GM19023 (cell line): ENCODE measurements at regions not wholly inside any gene's neighbourhood (a gene's known extent, or its start where the extent isn't known, plus 50 kb on each side); places are given as distances from the start of the nearest gene placed in this dataset.

Experiments
- ATAC-seq: cut with Tn5 transposase; IDR thresholded peaks from one replicate; pipeline ENCODE4 v1.9.1; 2021; ENCODE audit warnings: mild to moderate bottlenecking, moderate library complexity; ENCODE audit not compliant: unreplicated experiment

DNA sequence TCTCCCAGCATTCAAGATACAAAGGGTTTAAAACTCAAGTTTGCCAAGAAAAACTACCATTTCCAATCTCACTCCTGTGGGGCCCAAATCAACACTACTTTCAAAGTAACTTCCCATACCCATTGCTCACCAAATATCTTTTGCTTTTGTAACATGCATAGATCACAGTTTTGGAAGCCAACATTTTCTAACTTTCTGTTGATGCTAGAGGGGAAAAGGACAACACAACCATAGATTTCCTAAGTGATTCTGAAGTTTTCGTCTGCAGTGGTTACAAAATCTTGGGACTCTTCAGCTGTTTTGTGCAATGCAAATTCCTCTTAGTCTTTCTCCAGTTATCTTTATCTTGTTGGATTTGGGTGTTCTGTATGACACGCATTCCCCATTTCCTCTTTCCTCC lies 94.1 kb upstream of the PAPPA start:
- no peak for ATAC-seq

DNA sequence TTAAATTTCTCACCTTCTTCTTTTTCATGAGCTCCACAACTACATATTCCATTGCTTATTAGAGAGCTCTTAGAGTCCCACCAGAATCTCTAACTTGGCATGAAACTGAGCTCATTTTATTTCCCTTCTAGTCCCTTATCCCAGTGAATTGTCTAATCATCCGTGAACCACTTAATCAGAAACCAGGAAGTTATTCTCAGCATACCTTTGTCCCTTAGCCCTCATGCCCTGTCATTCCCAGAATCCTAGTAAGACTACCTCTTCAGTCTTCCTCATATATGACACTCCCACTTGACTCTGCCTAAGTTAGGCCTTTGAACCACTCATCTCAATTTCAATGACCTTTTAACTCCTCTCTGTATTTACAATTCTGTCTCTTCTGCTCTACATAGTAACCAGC lies 93.0 kb upstream of the PAPPA start:
- no peak for ATAC-seq

DNA sequence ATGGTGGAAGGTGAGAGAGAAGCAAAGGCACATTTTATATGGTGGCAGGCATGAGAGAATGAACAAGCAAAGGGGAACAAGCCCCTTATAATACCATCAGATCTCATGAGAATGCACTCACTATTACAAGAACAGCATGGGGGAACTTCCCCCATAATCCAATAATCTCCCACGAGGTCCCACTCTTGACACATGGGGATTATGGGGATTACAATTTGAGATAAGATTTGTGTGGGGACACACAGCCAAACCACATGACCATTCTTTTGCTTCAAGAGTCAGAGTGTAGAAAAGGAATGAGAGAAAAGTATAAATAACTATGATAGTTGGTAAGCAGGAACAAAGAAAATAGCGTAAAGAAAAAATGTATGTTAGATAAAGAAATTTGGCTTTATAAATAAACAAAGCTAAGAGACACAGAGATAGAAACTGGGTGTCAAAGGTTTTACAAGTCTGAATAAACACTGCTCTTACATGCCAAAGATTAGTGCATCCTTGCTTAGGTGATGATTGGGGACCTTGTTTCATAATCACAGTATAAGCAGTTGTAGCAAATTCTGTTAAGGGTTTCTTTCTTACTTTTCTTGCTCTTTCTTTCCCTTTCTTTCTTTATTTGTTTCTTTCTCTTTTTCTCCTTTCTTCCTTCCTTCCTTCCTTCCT lies 91.9 kb upstream of the PAPPA start:
- ATAC-seq, result no peak

DNA sequence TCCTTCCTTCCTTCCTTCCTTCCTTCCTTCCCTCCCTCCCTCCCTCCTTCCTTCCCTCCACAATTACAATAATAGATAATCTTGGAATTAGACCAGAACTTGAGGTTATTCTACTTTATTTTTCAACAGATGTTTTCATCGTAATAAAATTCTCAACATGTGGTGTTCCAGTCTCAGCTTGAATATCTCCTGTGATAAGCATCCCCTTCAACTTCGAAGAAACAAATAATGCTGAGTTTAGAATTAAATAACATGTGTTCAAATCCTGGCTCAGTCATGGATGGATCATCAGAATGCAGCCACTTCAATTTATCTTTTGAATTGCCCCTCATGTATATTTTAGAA lies 91.4 kb upstream of the PAPPA start:
- no peak for ATAC-seq

DNA sequence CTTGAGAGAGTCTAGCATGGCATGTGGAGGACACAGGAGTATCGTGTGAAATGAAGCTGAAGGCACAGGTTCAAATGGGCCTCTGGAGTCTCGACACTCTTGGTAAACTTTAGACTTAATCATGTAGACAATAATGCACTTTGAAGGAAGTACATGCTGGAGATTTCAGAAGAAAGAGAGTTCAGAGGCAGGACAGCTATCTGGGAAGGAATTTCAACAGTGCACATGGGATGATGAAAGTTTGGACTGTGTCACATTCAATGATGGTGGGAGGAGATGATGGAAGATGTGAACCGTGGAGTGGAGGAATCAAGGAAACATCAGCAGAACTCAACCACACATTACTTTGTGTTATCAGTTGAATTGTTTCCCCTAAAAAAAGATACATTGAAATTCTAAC lies 88.6 kb upstream of the PAPPA start:
- ATAC-seq, result no peak

DNA sequence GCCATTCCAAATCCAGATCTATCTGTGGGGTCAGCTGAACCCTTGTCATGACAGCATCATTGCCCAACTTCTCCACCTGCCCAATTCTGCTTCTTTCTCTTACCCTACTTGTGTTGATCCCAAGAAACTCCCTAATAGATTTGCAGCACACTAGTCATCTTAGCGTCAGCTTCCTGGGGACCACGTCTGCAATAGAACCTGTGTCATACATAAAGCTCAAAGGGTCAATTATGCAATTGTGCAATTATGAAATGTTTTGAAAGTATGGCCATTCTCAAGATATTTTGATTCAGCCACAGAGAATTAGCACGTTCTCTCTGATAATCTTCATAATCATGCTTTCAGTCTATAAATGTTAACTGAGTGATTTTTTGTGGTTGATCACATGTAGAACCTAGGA lies 87.4 kb upstream of the PAPPA start:
- no peak for ATAC-seq

DNA sequence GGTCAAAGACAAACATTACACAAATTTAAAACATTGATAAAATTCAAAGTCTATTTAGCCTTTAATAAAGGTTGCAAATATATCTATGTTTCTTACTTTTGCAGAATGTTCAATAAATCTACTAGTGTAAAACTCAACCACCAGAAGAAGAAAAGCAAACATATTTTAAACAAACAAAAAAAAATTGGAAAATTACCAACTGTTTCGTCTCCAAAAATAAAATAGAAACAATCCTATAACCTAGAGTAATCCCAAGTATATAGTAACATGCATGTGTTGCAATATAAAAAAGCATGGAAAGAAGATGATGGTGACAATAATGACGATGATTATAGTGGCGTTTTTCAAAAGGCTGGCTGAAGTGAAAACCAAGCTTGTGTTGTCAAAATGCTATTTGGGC lies 86.0 kb upstream of the PAPPA start:
- no peak for ATAC-seq

DNA sequence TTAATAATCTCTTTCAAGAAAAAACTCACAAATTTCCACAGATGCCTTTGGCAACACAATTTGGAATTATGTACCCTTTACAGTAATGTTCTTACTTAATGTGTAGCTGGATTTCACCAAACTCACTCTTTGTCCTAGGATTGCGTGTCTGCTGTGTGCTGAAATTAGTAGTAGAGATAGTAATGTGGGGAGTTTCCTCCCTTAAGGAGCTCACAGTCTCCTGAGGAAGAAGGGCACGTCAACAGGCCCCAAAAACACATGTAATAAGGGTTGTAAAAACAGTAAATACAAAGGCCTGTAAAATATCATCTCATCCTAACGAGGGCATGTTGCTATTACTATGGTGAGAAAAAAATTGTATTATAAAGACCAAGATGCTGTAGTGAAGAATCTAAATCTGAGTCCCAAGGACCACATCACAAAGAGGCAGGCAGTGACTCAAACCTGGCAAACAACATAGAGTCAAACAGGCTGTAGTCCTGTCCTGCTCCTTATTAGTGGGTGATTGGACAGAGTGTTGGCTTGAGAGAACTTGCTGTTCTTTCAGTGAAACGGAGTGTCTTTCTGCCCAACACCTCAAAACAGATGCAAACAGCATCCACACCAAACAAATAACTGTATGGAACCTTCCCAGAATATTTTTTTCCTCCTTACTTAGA lies 83.2 kb upstream of the PAPPA start:
- ATAC-seq, result no peak

DNA sequence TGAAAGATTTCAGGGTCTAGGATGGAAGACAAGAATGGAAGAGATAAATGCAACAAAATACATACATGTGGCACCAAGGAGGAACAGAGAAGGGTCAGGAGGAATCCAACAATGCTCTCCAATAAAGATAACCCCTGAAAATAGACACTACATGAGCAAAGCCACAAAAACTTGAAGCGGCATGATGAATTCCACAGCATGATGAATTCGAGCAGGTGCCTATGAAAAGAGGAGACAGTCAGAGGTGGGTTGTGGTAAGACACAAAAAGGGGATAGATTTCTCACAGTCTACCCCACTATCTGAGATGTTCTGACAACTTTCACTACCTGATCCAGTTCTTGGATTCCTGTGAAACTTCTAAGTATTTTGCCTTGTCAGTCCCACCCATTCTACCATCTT lies 81.5 kb upstream of the PAPPA start:
- ATAC-seq, result no peak

DNA sequence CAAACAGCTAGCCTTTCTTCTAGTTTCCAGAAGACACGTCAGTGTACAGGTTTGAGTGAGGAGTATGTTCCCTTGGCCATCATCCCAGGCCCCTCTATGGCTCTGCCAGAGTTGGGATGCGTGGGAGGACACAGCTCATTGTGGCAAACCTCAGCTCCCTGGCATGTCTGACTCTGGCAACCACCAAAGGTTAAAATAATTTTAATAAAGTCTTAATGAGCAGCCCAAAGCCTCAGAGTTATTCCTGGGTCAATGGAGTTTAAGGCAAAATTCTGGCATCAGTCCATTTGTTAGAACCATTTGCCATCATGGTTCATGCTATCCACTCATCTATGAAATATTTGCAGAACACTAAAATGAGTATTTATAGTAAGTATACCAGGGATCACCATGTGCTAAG lies 79.8 kb upstream of the PAPPA start:
- no peak for ATAC-seq

DNA sequence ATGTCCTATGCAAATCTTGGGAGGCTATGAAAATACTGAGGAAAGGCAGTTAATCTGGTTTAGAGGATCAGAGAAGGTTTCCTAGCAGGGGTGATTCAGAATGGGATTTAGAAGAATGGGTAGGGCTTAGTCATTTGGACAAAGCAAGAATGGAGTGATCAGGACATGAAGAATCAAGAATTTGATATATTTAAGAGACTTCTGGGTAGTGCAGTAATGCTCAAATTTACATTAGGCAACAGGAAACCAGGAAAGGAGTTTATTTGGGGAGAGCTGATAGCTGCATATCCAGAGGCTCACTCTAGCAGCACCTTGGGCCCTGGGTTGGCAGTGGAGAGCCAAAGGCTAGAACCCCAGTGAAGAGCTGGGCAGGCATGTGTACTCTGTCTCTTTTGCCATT lies 78.9 kb upstream of the PAPPA start:
- no peak for ATAC-seq

DNA sequence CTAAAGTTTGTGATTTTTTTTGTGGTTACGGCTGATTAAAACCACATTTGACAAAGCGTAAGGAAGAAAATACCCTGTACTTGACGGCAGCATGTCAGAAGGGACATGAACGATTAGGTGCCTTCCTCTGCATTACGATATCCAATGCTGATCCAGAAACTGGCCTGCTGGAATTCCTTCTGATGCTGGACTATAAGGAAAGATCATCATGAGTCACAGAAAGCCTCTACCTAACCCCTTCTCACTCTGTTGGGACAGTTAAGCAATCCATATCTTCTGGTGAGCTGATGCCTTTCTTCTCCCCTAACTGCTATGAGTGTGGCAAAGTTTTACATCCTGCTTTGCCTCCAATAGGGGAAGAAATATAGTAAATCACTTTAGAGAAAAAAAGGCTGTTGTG lies 78.4 kb upstream of the PAPPA start:
- no peak for ATAC-seq

DNA sequence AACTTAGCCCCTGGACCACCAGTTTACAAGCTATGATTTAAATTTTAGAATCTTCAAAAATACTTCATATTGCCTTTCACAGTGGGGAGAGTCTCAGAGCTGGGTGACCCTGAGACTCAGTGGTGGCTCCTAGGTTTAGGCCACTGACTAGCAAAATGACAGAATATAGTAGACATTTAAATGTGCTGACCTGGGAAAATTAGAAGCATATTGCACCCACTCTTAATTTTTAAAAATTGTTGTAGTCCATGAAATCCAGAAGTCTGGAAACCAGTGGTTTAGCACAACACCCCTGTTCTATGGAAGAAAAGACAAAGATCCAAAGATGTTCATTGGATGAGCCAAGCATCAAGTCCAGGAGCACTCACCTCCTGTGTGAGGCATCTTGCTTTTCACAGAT lies 75.0 kb upstream of the PAPPA start:
- no peak for ATAC-seq

DNA sequence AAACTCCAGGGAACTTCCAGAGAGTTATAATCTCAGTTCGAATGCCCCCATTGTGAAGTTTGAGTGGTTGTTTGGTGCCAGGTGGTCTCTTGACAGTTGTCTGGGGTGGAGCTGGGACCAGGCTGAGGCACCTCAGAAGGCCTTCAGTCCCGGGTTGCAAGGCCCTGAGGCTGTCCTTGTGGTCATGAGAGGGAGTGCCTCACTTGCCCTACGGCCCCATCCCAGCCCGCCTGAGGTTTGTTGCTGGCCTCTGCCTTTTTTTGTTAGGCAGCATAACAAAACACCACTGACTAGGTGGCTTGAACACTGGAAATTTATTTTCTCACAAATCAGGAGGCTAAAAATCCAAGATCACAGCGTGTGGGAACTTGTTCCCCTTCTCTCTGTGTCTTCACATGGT lies 73.0 kb upstream of the PAPPA start:
- ATAC-seq, result no peak

DNA sequence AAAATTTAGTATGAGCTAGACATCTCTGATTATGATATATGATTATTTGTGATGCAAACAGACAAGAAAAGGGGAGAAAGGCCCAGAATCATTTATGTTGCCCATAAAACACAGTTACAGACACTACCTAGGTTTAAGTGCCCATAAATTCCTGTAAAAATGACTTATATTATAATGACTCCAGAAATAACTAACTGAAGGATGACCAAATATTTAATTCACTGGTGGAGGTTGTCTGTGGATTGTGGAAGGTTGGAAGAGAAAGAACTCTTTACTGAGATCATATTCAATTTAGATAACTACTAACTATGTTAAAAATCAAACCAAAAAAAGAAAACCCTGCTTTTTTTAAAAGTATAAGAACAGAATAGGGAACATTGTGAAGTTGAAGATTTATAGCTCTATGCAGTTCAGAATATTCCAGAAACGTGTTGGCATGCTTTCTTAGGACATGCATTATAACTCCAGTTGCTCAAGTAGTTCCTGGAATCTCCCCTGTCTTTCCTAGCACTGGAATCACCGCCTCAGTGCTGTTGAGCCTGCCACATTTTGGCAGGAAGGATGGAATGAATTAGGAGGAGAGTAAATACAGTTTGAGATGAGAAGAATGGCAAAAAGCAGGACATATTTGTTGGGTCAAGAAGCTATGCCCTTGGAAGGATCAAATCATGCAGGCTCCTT lies 72.0 kb upstream of the PAPPA start:
- ATAC-seq, result no peak

DNA sequence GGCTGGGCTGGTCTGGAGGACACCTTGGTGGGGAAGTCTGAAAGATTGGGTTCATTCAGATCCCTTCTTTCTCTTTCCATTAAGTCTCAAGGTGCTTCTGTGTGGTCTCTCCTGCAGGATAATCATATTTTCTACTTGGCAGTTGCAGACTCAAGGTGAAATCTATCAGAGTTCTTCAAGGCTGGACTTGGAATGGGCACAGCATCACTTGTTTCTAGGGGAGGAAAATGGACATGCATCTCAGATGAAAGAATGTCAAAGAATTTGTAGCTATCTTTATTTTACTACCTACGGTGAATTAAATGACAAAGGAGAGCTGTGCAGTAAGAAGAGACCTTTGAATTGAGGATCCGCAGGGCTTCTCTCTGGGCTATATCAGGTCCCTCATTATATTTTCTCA lies 69.8 kb upstream of the PAPPA start:
- ATAC-seq, result no peak

DNA sequence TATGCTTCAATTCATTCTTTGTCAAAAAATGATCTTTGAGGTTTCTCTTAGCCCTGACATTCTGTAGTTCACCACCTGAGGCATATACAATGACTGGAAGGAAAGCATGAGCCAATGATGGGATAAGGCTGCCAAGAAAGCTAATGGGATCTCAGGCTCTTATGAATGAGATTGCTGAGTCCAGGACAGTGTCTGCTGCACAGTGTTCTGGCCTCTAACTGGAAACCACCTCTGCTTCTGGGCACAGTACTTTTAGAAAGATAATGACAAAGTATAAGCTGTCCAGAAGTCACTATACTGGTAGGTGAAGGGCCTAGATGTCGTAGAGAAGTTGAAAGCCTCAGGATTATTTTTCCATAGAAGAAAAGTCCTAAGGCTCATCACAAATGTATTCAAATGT lies 69.1 kb upstream of the PAPPA start:
- no peak for ATAC-seq

DNA sequence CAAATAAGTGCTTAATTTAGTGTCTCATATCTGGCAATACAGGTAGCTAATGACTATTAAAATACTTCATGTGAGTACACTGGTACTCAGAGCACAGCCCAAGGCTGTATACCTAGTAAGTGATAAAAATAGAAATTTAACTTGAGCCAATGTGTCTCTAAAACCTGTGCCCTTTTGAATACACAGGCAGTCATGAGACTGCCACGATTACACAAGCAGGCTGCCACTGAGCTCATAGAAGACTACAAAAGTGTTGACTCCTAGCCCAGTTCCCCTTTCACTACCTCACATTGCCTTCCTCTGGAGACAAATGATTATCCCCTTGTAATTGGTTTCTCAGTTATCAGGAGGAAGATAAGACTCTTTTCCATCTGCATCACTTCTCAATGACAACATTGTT lies 66.3 kb upstream of the PAPPA start:
- no peak for ATAC-seq

DNA sequence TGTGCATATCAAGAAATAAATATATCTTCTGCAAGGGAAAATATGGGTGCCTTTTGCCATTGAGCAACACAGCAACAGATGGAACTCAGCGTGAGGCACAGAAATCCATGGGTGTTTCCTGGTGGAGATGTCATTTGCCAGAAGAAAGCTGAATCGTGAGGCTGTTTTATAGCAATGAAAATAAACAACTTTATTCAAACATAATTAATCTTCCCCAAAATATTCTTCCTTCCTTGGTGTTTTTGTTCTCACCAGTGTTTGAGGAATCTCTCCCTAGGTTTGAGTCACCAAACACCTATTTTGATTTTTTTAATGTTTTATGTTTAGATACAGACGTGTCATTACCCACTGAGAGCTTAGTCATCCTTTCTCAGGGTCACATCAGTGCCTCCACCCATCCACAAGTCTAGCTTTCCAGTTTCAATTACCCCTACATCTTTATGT lies 65.8 kb upstream of the PAPPA start:
- no peak for ATAC-seq

DNA sequence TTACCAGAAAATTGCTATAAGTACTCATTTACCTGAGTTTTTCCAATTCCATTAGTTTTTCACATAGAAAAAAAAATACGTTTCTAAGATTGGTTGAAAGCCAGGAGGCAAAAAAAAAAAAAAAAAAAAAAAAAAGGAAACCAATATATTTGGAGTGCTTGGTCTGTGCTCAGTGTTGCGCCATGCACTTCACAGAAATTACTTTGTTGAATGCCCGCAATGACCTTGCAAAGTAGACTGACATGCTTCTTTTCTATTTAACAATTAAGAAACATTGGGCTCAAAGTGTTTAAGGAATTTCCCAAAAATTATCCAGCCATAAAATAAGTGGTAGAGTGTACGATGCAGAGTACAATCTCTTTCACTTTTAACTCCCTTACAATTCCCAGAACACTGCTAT lies 65.2 kb upstream of the PAPPA start:
- no peak for ATAC-seq

DNA sequence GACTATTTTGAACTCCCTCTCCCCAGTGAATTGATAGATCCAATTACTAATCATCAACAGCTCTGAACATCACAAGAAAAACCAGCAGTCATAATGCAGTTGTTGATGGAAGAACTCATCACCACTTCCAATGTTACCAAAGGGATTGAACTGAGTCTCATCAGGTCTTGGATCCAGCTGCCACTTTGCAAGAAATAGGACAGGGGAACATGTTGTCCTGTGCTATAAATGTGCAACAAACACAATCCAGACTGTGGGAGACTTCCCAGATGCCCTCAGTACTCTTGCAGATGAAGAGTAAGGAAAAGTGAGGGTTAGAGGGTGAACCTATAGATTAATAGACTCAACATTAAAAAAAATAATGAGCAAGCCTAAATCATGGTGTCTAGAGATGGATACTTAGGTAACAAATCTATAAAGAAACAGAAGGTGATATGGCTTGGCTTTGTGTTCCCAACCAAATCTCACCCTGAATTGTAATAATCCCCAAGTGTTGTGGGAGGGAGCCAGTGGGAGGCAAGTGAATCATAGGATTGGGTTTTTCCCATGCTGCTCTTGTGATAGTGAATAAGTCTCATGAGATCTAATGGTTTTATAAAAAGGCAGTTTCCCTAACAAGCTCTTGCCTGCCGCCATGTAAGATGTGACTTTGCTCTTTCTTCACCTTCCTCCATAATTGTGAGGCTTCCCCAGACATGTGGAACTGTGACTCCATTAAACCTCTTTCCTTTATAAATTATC lies 63.4 kb upstream of the PAPPA start:
- no peak for ATAC-seq

DNA sequence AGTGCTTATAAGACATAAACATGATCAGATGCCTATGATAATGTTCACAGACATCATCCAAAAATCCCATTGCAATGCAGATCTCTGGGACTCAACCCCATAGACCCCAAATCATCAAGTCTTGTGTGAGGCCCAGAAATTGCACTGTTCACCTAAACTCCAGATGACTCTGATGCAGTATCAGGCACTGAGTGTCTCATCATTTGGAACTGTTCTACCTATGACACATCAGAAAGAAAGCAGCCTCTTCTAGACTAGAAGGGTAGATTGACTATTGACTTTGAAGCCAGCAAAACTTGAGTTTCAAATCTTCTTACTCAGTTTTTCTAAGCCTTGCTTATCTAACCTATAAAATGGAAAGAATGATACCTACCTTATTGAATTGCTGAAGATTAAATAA lies 58.7 kb upstream of the PAPPA start:
- ATAC-seq, result no peak
